Mucosa of descending colon (tissue), 3 donors: ENCODE measurements at regions not wholly inside any gene's neighbourhood (a gene's known extent, or its start where the extent isn't known, plus 50 kb on each side); places are given as distances from the start of the nearest gene placed in this dataset.

Source experiments
- ATAC-seq: fragments of 200-7000 bp; cut with Tn5 transposase; one replicate; pipeline ENCODE4 v1.9.1; 2020; ENCODE audit warnings: mild to moderate bottlenecking, moderate library complexity
- DNase-seq, 3 donors: peaks; one replicate each; pipeline ENCODE4 v3.0.0-alpha.2; 2020
- H3K36me3 ChIP-seq: fragments of 200-600 bp; one replicate; pipeline ENCODE4 v1.8.0; 2021; ENCODE audit warnings: low read depth, mild to moderate bottlenecking
- H3K4me1 ChIP-seq: fragments of 200-600 bp; one replicate; pipeline ENCODE4 v1.8.0; 2021; ENCODE audit warnings: low read depth, mild to moderate bottlenecking
- H3K4me3 ChIP-seq: fragments of 200-600 bp; one replicate; pipeline ENCODE4 v1.8.0; 2021; ENCODE audit warnings: mild to moderate bottlenecking
- H3K9me3 ChIP-seq: fragments of 200-600 bp; one replicate; pipeline ENCODE4 v1.8.0; 2021; ENCODE audit warnings: mild to moderate bottlenecking
- intact Hi-C, 2 donors: fragments of 100-400 bp; cut with DNase I in 1 of 2; cut with micrococcal nuclease in 1 of 2; formaldehyde crosslinking; loops; one replicate each; pipeline versions ENCODE4 v1.11.0 to v1.11.1; 2022; cut with DNase I, micrococcal nuclease
- TF ChIP-seq, protein P1 (sequence below): fragments of 200-600 bp; IDR thresholded peaks from one replicate; pipeline ENCODE4 v1.8.0; 2022; ENCODE audit warnings: antibody characterized with exemption, mild to moderate bottlenecking
- donor health status: DM: no; HTN: no; CAD: no; lungs with moderate emphysema.
- donor health status: DM: no; HTN: no; CAD: no.
- donor health status: DM: no; HTN: yes; CAD: no.

DNA sequence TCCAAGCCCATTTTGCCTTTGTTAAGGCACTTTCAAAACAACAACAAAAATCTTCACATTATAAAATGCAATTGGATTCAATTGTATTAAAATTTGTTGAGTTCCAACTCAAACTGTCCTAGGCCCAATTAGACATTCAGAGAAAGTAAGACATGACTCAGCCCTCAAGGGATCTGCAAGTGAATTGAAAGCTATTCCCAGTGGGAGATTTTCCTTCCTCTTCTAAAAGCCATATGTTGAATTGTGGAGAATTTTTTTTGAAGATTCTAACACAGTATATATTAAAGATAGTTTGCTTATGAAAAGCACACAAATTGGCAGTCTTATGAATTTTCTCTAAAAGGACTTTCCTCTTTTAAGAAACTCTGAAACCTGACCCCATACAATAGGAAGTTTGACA is 268.0 kb upstream of the PARD3B start:
- Histone ChIP-seq H3K4me1 (no peaks in the 10 kb centered on the region), H3K9me3 (no peaks in the 10 kb centered on the region), H3K36me3 (no peaks in the 10 kb centered on the region), H3K4me3 (no peak overlapping the region)
- ATAC-seq: no peak
- intact Hi-C loops: no loop called here
- TF ChIP-seq, protein P1, sequence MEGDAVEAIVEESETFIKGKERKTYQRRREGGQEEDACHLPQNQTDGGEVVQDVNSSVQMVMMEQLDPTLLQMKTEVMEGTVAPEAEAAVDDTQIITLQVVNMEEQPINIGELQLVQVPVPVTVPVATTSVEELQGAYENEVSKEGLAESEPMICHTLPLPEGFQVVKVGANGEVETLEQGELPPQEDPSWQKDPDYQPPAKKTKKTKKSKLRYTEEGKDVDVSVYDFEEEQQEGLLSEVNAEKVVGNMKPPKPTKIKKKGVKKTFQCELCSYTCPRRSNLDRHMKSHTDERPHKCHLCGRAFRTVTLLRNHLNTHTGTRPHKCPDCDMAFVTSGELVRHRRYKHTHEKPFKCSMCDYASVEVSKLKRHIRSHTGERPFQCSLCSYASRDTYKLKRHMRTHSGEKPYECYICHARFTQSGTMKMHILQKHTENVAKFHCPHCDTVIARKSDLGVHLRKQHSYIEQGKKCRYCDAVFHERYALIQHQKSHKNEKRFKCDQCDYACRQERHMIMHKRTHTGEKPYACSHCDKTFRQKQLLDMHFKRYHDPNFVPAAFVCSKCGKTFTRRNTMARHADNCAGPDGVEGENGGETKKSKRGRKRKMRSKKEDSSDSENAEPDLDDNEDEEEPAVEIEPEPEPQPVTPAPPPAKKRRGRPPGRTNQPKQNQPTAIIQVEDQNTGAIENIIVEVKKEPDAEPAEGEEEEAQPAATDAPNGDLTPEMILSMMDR: no peak
- DNase-seq: no peak

DNA sequence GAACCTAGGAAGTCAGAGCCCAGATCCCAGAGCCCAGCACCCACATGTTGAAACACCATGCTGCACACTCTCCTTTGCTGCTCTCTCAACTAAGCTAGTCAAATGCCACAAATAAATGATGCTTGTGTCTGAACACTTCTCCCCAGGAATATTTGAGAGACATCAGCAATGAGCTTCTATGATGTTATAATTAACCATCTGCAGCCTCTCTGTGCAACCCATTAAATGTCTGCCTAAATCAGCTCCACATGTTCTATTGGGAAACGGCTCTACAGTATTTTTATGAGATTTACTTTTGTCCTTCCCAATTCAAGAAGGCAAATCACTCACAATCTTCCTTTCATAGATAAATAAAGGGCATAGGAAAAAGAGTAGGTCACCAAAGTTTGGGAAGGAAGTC is 266.8 kb upstream of the PARD3B start:
- H3K4me1 ChIP-seq: no peaks in the 10 kb centered on the region
- H3K4me3 ChIP-seq: no peak overlapping the region
- no peaks in the 10 kb centered on the region for H3K9me3 ChIP-seq
- no peaks in the 10 kb centered on the region for H3K36me3 ChIP-seq
- no peak for DNase-seq
- ATAC-seq: no peak
- TF ChIP-seq, protein P1: no peak
- intact Hi-C loops: no loop called here

DNA sequence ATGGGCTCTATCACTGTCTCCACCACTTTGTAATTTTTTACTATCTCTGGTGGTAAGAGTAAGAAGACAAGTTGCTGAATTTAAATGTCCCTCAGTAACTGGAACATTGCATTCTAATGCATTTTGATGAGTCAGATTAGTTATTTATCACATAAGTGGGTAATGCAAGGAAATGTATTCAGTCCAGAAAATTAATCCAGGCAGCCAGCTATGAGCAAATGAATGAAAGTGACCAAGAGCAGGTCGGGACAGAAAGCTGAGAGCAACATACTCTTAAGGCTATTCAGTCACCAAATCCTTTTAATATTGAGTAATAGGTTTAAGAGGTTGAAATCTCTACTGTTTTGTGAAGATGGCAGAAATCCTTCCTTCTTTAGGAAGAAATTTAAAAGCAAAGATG is 265.5 kb upstream of the PARD3B start:
- intact Hi-C loops: no loop called here
- Histone ChIP-seq H3K9me3 (no peaks in the 10 kb centered on the region), H3K36me3 (no peaks in the 10 kb centered on the region), H3K4me3 (no peak overlapping the region), H3K4me1 (no peaks in the 10 kb centered on the region)
- TF ChIP-seq, protein P1: no peak
- no peak for ATAC-seq
- no peak for DNase-seq

DNA sequence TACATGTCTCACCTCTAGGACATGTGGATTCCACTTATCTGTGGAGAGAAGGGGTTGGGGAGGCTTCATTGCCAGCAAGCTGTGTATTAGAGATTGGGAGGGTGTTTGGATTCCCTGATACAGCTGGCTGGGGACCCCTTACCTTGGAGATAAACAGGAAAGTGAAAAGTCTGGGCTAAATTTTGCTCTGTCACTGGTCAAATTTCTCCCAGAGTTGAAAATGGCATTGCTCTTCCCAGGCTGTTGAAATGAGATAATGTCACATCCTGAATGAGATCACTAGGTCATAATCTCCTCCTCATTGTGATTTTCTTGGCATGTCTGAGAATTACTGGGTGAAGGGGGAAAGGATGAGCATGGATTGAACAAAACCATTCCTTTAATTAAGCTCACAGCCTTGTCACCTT is 265.0 kb upstream of the PARD3B start:
- Histone ChIP-seq H3K36me3 (no peaks in the 10 kb centered on the region), H3K4me3 (no peak overlapping the region), H3K4me1 (no peaks in the 10 kb centered on the region), H3K9me3 (no peaks in the 10 kb centered on the region)
- intact Hi-C loops: no loop called here
- TF ChIP-seq, protein P1: no peak
- ATAC-seq (no peak), DNase-seq (no peak)

DNA sequence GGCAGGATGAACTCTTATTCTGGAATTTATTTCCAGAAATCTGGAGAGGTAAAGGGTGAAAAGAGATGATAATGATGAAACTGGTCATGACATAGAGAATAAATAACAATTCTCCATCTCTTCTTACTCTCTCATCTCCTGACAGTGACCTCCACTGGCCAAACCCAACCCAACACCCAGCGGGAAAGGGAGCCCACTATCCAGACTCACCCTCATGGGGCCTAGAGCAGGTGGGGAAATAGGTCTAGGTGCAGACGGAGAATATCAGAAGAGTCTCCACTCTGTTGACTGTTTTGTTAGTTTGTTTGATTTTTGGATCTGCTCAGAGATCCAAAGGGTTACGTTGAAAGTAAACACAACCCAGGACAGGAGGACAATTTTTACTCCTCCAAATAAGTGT is 263.2 kb upstream of the PARD3B start:
- Histone ChIP-seq H3K4me3 (no peak overlapping the region), H3K36me3 (no peaks in the 10 kb centered on the region), H3K4me1 (no peaks in the 10 kb centered on the region), H3K9me3 (no peaks in the 10 kb centered on the region)
- DNase-seq (no peak), ATAC-seq (no peak)
- TF ChIP-seq, protein P1: no peak
- intact Hi-C loops: no loop called here

DNA sequence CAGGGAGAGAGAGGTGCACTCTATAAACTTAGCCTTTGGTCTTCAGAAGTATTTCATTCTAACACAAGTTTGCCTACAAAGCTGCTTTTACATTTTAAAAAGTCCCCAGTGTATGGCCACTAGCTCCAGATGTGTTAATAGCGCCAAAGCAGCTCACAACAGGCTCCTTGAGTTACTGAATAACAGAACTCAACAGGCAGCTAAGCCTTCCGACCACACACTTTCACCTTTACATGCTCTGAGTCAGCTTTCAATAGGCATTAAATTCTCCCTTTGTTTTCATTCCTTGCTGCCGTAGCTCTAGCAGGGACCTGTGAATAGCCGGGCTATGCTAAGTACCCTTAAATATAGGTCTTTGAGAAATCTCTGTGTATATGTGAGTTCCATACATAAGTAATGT is 262.8 kb upstream of the PARD3B start:
- TF ChIP-seq, protein P1: no peak
- Histone ChIP-seq H3K4me3 (no peak overlapping the region), H3K9me3 (no peaks in the 10 kb centered on the region), H3K36me3 (no peaks in the 10 kb centered on the region), H3K4me1 (no peaks in the 10 kb centered on the region)
- DNase-seq: peak in 1 of 3 donors; percentile 17
- intact Hi-C loops: no loop called here
- peak; percentile 91 for ATAC-seq
